Erythroblast (primary cell): ENCODE measurements at regions not wholly inside any gene's neighbourhood (a gene's known extent, or its start where the extent isn't known, plus 50 kb on each side); places are given as distances from the start of the nearest gene placed in this dataset.

ENCODE experiments used
- DNase-seq, 2 experiments: peaks; one replicate each; lab custom pipeline; 2025; lab: John Stamatoyannopoulos, UW
- GATA1 ChIP-seq: IDR thresholded peaks from 2 replicates; pipeline ENCODE4 v1.6.1; 2011; ENCODE audit warnings: low read depth, mild to moderate bottlenecking, control low read depth, low read length, moderate library complexity
- POLR2A ChIP-seq: IDR thresholded peaks from 2 replicates; pipeline ENCODE4 v1.6.1; 2011; ENCODE audit warnings: mild to moderate bottlenecking, low read length

- no peak for DNase-seq
- TF ChIP-seq POLR2A, result no peak
- no peak for TF ChIP-seq GATA1
Measured at GRCh38 chr2:16051841-16052564, 111.7 kb downstream of the MYCN start.

DNA sequence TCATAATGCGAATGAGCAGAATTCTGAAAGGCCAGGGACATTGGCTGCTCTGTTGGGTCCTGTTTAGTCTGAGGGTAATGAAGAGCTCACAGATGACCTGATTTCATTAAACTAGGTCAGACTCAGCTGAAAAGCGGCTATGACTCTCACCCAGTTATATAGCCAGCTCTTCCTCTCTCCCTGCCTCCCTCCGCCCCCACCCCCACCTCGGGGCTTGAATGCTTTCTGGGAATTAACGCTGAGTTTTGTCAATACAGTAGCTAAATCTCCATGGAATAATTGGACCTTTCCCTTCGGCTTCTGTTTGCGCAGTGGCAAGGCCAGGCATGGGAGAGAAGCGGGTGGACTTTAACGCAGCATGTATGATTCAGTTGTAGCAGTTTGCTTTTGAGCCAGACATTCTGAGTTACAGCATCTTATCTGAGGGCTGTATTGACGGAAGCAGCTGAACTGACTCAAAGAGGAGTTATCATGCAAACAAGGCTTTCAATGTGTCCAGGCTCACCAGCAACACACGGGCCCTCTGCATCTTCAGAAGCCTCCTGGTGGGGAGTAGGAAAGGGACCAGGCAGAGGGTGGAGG lies 110.6 kb downstream of the MYCN start:
- no peak for DNase-seq

GRCh38 chr2:16050261-16050907 lies 110.0 kb downstream of the MYCN start:
- TF ChIP-seq POLR2A, result no peak
- TF ChIP-seq GATA1, result no peak
- DNase-seq, result no peak

More for the DNA sequence above, 110.6 kb downstream of the MYCN start:
- TF ChIP-seq GATA1, result no peak

DNA sequence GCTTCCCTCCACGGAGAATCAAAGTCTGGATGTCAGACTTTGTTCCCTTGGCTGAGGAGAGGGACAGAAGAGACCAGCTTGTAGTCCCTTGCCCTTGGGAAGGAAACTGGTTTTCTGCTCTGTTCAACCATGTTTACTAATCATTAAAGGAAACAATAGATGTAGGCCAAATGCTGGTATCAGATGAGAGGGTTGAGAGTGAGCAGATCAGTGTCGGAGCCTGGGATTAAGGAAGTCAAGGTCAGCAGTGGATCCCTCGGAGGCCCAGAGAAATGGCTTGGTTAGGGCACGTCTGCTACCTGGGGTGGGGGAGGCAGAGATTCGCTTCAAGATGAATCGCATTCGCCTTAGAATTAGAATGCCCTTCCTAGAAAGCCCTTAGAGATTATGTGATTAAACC lies 109.1 kb downstream of the MYCN start:
- no peak for TF ChIP-seq POLR2A
- no peak for TF ChIP-seq GATA1
- DNase-seq, result no peak

DNA sequence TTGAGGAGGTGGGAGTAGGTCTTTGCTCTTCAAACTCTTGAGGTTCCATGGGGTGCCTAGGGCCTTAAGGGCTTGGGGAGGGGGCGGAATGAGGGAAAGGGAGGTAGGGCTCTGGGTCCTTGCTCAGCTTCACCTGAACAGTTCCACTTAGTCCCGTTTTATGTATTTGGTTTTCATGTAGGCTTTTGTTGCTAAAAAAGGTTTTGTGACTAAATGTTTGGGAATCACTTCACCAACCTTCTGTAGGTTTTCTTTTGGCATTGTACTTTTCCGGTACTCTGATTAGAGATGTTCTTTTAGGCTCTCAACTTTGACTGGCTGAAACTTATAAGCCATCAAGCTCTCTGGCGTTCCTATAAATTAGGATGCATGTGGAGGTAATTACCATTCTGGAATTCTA lies 108.1 kb downstream of the MYCN start:
- TF ChIP-seq POLR2A, result no peak
- no peak for TF ChIP-seq GATA1
- DNase-seq, result no peak

DNA sequence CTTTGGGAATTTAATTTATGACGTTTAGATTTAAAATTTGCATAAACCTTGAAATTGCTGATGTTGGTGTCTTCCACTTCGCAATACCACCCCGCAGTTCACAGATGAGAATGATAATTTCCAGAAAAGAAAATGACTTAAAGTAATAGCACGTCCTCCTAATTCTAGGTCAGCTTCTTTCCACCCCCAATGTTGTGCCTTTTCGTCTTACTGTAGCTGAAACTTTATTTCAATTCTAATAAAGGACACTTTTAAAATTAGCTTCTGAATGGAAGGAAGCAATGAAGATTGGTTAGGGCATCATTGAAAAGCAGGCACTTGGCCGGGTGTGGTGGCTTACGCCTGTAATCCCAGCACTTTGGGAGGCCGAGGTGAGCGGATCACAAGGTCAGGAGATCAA lies 107.4 kb downstream of the MYCN start:
- DNase-seq, result no peak
- no peak for TF ChIP-seq POLR2A

DNA sequence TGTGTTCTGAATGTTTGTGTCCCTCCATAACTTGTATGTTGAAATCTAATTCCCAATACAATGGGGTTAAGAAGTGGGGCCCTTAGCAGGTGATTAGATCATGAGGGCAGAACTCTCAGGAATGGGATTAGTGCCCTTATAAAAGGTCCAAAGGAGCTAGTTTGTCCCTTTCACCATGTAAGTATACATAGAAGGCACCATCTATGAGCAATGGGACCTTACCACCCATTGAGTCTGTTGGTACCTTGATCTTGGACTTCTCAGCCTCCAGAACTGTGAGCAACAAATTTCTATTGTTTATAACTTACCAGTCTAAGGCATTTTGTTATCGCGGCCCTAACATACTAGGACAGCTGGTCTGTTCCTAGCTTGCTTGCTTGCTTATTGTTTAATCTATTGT lies 106.3 kb downstream of the MYCN start:
- DNase-seq, result no peak
- TF ChIP-seq POLR2A (no peak), GATA1 (no peak)

DNA sequence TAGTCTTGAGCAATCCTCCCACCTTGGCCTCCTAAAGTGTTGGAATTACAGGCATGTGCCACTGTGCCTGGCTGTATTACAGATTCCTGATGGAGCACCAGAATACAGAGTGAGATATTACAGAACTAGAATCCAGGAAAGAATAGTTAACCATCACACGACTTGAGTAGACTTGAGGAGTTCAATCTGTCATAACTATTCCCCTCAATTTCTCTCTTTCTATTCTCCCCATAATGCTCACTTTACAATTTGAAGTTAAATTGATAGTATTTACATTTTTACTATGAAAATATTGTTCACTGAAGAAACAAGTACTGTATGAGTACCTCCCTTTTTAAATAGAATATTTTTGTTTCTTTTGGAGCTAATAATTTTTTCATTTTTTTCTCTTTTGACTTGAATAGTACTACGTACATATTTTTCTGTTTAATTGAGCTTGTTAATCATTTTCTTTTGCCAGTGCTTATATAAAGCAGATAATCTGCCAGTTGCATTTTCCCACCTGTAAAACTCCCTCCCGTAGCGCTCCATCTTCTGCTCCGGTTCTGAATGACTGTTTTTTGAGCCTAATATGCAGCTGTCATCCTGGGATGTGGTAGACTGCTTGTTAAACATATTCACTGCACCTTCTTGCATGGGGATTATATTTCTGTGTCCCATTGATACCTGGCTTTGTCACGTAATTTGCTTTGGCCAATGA lies 105.5 kb downstream of the MYCN start:
- no peak for DNase-seq
- no peak for TF ChIP-seq POLR2A
- TF ChIP-seq GATA1, result no peak

DNA sequence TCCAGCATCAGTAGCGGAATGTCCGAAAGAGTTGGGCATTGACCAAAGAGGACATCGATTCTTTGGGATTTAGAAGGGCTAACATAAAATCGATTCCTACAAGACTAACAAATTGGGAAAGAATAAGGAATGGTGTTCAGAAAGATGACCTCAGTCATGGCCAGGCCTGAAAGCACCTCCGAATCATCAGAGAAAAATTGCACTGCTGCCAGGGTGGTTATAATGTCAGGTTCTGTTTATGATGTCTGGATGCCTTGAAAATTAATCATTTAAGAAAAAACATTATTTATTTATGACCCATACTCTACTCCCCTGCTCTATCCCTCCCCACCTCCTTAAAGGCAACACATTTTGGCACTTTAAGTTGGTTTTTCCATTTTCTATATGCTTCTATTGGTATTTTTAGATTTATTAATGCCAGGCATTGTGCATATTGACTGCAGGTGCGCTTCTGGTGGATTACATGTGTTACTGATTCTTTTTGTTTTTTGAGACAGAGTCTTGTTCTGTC lies 104.7 kb downstream of the MYCN start:
- TF ChIP-seq GATA1 (no peak), POLR2A (no peak)

DNA sequence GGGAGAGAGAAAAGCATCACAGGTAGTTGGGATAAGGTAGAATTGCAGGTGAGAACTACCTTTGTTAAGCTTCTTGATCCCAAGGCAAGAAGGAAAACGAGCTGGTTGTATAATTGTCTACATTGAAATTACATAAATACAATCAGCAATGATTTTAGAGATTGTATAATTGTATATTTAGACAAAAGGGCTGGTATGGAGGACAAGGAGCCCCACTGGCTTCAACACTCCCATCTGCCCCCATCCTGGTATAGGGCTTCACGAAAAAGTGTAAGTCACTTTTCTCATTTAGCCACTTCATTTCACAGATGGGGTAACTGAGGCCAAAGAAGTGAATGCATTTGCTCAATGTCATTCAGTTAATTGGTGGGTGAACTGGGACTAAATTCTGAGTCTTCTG lies 103.3 kb downstream of the MYCN start:
- no peak for DNase-seq
- no peak for TF ChIP-seq POLR2A
- TF ChIP-seq GATA1, result no peak

More for the DNA sequence above, 104.7 kb downstream of the MYCN start:
- DNase-seq, result no peak

DNA sequence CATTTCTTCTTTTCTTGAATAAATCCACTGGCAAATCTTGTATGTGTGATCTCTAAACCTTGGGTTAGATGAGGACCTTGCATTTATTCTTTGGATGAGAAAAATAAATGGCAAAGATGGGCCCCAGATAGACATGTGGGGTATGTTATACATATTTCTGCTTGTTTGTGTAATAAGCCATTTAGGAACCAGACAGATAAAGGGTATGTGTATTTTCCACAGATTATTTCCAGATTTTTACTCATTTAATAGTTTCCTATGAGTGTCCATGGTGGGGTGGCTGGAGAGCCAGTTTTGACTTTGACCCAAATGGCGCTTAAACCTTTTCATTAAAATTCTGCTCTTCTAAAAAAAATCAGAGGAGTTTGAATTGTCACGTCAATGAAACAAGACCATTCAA lies 102.8 kb downstream of the MYCN start:
- no peak for TF ChIP-seq GATA1
- no peak for DNase-seq

- no peak for DNase-seq
- TF ChIP-seq POLR2A (no peak), GATA1 (no peak)
Measured at GRCh38 chr2:16042201-16042700, 101.9 kb downstream of the MYCN start.

- no peak for TF ChIP-seq GATA1
- no peak for TF ChIP-seq POLR2A
- DNase-seq, result no peak
Measured at GRCh38 chr2:16040271-16041010, 100.1 kb downstream of the MYCN start.

DNA sequence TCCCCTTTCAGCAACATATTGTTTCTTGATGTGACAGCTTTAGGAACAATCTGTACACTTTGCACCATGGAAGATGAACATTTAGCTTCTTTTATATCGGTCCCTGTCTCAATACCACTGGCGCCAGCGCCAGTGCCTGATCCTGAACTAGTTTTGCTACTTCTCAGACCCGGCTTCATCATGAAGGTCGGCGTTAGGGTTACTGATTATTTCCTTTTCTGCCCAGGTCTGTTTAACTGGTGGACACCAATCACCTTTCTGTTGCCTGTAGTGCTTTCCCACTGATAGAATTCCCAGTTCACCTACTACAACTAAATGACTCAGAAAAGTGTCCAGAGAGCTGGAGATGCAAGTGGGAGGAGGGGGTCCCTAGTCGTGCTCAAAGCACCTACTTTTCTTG lies 99.5 kb downstream of the MYCN start:
- no peak for DNase-seq
- TF ChIP-seq POLR2A (no peak), GATA1 (no peak)
